ENCODE measurements at regions not wholly inside any gene's neighbourhood (a gene's known extent, or its start where the extent isn't known, plus 50 kb on each side); places are given as distances from the start of the nearest gene placed in this dataset.

- no peak for TF ChIP-seq EP300 (IDR thresholded peaks at IDR 0.05; ENCODE audit: borderline replicate concordance in 1 of 2, low read depth in 2 of 2, low read length in 2 of 2)
- TF ChIP-seq RBBP5 (IDR thresholded peaks at IDR 0.05; ENCODE audit: borderline replicate concordance, low read depth, low read length) = no peak
- TF ChIP-seq POLR2AphosphoS5 (IDR thresholded peaks at IDR 0.05; ENCODE audit: low read depth, low read length) = no peak
- no peak for TF ChIP-seq POLR2A (IDR thresholded peaks at IDR 0.05; ENCODE audit: control extremely low read depth in 1 of 2, low read depth in 2 of 2, low read length in 2 of 2)
- no peak for TF ChIP-seq ZNF274 (IDR thresholded peaks at IDR 0.05; ENCODE audit: borderline replicate concordance, extremely low read depth, low read length)
- TF ChIP-seq TBP (IDR thresholded peaks at IDR 0.05; ENCODE audit: low read depth, low read length) = no peak
- TF ChIP-seq CTCF (IDR thresholded peaks at IDR 0.05; ENCODE audit: control extremely low read depth in 1 of 3, insufficient read depth in 1 of 3, low read depth in 1 of 3, low read length in 3 of 3) = no peak
- no peak for TF ChIP-seq TAF1 (IDR thresholded peaks at IDR 0.05; ENCODE audit: low read depth, low read length)
- TF ChIP-seq ATF3 (IDR thresholded peaks at IDR 0.05; ENCODE audit: insufficient read depth, low read depth, low read length) = no peak
- no peak for TF ChIP-seq EZH2 (IDR thresholded peaks at IDR 0.05; ENCODE audit: low read depth, low read length, severe bottlenecking)
- no peak for TF ChIP-seq KDM1A (IDR thresholded peaks at IDR 0.05; ENCODE audit: borderline replicate concordance, low read length)
- no peak for TF ChIP-seq SP1 (IDR thresholded peaks at IDR 0.05; ENCODE audit: low read depth, low read length)
- TF ChIP-seq YY1 (IDR thresholded peaks at IDR 0.05; ENCODE audit: low read depth, low read length) = no peak
Measured at GRCh38 chr2:59353306-59353921, 1112.3 kb upstream of the FANCL start.
